ENCODE measurements at regions not wholly inside any gene's neighbourhood (a gene's known extent, or its start where the extent isn't known, plus 50 kb on each side); places are given as distances from the start of the nearest gene placed in this dataset.

DNA sequence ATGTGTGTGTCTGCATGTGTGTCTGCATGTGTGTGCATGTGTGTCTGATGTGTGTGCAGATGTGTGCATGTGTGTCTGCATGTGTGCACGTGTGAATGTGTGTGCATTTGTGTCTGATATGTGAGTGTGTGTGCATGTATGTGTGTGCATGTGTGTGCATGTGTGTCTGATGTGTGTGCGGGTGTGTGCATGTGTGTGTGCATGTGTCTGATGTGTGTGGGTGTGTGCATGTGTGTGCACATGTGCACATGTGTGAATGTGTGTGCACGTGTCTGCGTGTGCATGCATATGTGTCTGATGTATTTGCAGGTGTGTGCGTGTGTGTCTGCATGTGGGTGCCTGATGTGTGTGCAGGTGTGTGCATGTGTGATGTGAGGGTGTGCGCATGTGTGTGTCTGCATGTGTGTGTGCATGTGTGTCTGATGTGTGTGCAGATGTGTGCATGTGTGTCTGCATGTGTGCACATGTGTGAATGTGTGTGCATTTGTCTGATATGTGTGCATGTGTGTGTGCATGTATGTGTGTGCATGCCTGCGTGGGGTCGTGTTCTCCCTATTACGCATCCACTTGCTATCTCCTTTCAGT is 470.1 kb upstream of the HS6ST1 start:
- Histone ChIP-seq H3K9ac (ENCODE audit: control insufficient read depth, extremely low read depth, insufficient read depth, low read length) (no peak overlapping the region), H3K27me3 (ENCODE audit: control insufficient read depth, extremely low read depth, insufficient read depth, low read length) (peaks cover 3% of the 10 kb centered on the region), H3K36me3 (ENCODE audit: control insufficient read depth in 2 of 2, extremely low read depth in 1 of 2, insufficient read depth in 2 of 2, low read length in 2 of 2) (no peaks in the 10 kb centered on the region), H4K20me1 (ENCODE audit: control insufficient read depth, extremely low read depth, insufficient read depth, low read length) (no peaks in the 10 kb centered on the region), H3K27ac (ENCODE audit: control insufficient read depth, insufficient read depth, low read length) (no peak overlapping the region), H3K4me1 (ENCODE audit: control insufficient read depth, extremely low read depth, insufficient read depth, low read length) (no peaks in the 10 kb centered on the region), H3K4me2 (ENCODE audit: control insufficient read depth, extremely low read depth, insufficient read depth, low read depth, low read length) (no peak overlapping the region), H2AFZ (ENCODE audit: control insufficient read depth, low read length) (no peak overlapping the region), H3K9me3 (ENCODE audit: control insufficient read depth, low read depth, low read length) (no peaks in the 10 kb centered on the region), H3K9me1 (ENCODE audit: control insufficient read depth, extremely low read depth, insufficient read depth, low read length) (no peaks in the 10 kb centered on the region), H3K4me3 (ENCODE audit: control insufficient read depth in 2 of 3, extremely low read depth in 1 of 3, insufficient read depth in 2 of 3, low read depth in 1 of 3, low read length in 3 of 3) (no peak overlapping the region), H3K79me2 (ENCODE audit: control insufficient read depth, insufficient read depth, low read length) (no peaks in the 10 kb centered on the region)
- DNase-seq (ENCODE audit: low read depth, low spot score), result no peak
- dilution Hi-C loops (cut with MboI; ENCODE audit: extremely low pct_ligation_motif_present, low sequenced_read_pairs), result no loop called here
- FAIRE-seq, result no peak
- TF ChIP-seq EZH2 (IDR thresholded peaks at IDR 0.05; ENCODE audit: low read length) (no peak), CTCF (optimal IDR thresholded peaks at IDR 0.05 in 1 of 3, IDR thresholded peaks at IDR 0.05 in 1 of 3, conservative IDR thresholded peaks at IDR 0.05 in 1 of 3; ENCODE audit: extremely low read depth in 1 of 3, insufficient read depth in 2 of 3, low read length in 3 of 3) (no peak)

GRCh38 chr2:128789221-128789620 is 470.6 kb upstream of the HS6ST1 start:
- Histone ChIP-seq H3K27ac (ENCODE audit: control insufficient read depth, insufficient read depth, low read length) (no peak overlapping the region), H3K9ac (ENCODE audit: control insufficient read depth, extremely low read depth, insufficient read depth, low read length) (no peak overlapping the region), H4K20me1 (ENCODE audit: control insufficient read depth, extremely low read depth, insufficient read depth, low read length) (no peaks in the 10 kb centered on the region), H3K36me3 (ENCODE audit: control insufficient read depth in 2 of 2, extremely low read depth in 1 of 2, insufficient read depth in 2 of 2, low read length in 2 of 2) (no peaks in the 10 kb centered on the region), H3K9me1 (ENCODE audit: control insufficient read depth, extremely low read depth, insufficient read depth, low read length) (no peaks in the 10 kb centered on the region), H3K4me1 (ENCODE audit: control insufficient read depth, extremely low read depth, insufficient read depth, low read length) (no peaks in the 10 kb centered on the region), H3K4me3 (ENCODE audit: control insufficient read depth in 2 of 3, extremely low read depth in 1 of 3, insufficient read depth in 2 of 3, low read depth in 1 of 3, low read length in 3 of 3) (no peak overlapping the region), H3K4me2 (ENCODE audit: control insufficient read depth, extremely low read depth, insufficient read depth, low read depth, low read length) (no peak overlapping the region), H3K79me2 (ENCODE audit: control insufficient read depth, insufficient read depth, low read length) (no peaks in the 10 kb centered on the region), H2AFZ (ENCODE audit: control insufficient read depth, low read length) (no peak overlapping the region), H3K27me3 (ENCODE audit: control insufficient read depth, extremely low read depth, insufficient read depth, low read length) (peaks cover 3% of the 10 kb centered on the region), H3K9me3 (ENCODE audit: control insufficient read depth, low read depth, low read length) (no peaks in the 10 kb centered on the region)
- dilution Hi-C loops (cut with MboI; ENCODE audit: extremely low pct_ligation_motif_present, low sequenced_read_pairs), result no loop called here
- FAIRE-seq, result no peak
- TF ChIP-seq EZH2 (IDR thresholded peaks at IDR 0.05; ENCODE audit: low read length) (no peak), CTCF (optimal IDR thresholded peaks at IDR 0.05 in 1 of 3, IDR thresholded peaks at IDR 0.05 in 1 of 3, conservative IDR thresholded peaks at IDR 0.05 in 1 of 3; ENCODE audit: extremely low read depth in 1 of 3, insufficient read depth in 2 of 3, low read length in 3 of 3) (no peak)
- DNase-seq (ENCODE audit: low read depth, low spot score), result no peak
